ENCODE measurements at regions not wholly inside any gene's neighbourhood (a gene's known extent, or its start where the extent isn't known, plus 50 kb on each side); places are given as distances from the start of the nearest gene placed in this dataset.

DNA sequence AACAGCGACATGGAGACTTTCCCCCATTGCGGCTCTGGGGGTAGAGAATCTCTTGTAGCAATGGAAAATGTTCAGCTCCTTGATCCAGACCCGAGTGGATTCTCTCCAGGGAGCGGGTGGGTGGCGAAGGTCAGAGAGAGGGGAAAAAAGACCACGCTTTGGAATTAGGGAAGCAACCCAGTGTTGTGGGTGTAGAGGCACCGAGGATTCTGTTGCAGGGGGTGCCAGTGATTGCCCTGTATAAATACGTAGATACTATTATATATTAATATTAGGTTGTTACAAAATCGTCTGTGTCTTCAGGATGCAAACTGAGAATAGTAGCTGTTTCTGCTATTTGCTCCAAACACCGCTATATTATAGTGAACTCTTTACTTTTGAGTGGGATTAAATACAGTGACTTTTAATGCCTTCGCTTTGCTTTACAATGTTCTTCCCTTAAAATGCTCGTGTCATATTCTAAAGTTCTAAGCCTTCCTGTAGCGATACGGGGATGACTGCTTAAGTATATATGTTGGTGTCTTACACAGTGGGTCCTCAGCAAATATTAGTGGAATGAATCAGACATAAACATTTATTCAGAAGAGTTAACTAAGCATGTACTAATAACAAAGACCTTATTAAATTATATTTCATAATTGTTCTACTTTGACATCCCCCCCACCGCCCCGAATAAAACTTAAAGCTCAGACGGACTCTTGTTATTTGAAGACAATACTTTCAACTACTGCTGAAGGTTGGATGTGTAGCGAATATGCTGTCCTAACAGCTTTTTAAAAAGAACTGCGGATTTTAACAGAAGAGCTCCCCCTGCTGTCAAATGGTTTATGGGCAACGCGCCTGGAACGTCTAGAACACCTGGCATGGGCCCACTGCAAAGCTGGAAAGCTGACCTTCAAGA lies 136.4 kb upstream of the KRAS start:
- TF ChIP-seq HDGF (IDR thresholded peaks at IDR 0.05; ENCODE audit: borderline replicate concordance): no peak
- TF ChIP-seq SP1 (IDR thresholded peaks at IDR 0.05): no peak
- TF ChIP-seq, protein P1, sequence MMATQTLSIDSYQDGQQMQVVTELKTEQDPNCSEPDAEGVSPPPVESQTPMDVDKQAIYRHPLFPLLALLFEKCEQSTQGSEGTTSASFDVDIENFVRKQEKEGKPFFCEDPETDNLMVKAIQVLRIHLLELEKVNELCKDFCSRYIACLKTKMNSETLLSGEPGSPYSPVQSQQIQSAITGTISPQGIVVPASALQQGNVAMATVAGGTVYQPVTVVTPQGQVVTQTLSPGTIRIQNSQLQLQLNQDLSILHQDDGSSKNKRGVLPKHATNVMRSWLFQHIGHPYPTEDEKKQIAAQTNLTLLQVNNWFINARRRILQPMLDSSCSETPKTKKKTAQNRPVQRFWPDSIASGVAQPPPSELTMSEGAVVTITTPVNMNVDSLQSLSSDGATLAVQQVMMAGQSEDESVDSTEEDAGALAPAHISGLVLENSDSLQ (IDR thresholded peaks at IDR 0.05): no peak
- no peak for TF ChIP-seq BHLHE40 (IDR thresholded peaks at IDR 0.05; ENCODE audit: borderline replicate concordance)
- TF ChIP-seq FOXA1 (IDR thresholded peaks at IDR 0.05): no peak
- no peak for TF ChIP-seq SUZ12 (IDR thresholded peaks at IDR 0.05)
- TF ChIP-seq ARNT (IDR thresholded peaks at IDR 0.05): no peak
- TF ChIP-seq FOXM1 (IDR thresholded peaks at IDR 0.05; ENCODE audit: borderline replicate concordance): no peak; the same call in 1 of the 2 replicates
- no peak for TF ChIP-seq FOXK2 (IDR thresholded peaks at IDR 0.05)
- TF ChIP-seq NFRKB (IDR thresholded peaks at IDR 0.05): no peak
